Ishikawa (cell line): ENCODE measurements at regions not wholly inside any gene's neighbourhood (a gene's known extent, or its start where the extent isn't known, plus 50 kb on each side); places are given as distances from the start of the nearest gene placed in this dataset.

Experiments
- CEBPB ChIP-seq: IDR thresholded peaks from 2 replicates; pipeline ENCODE4 v1.6.1; 2012
- CREB1 ChIP-seq: IDR thresholded peaks from 2 replicates; pipeline ENCODE4 v1.6.1; 2012; ENCODE audit warnings: low read depth
- EGR1 ChIP-seq: IDR thresholded peaks from 2 replicates; pipeline ENCODE4 v1.6.1; 2012
- EP300 ChIP-seq: IDR thresholded peaks from 2 replicates; pipeline ENCODE4 v1.6.1; 2012; ENCODE audit warnings: borderline replicate concordance
- FOXM1 ChIP-seq: IDR thresholded peaks from 2 replicates; pipeline ENCODE4 v1.6.1; 2012; ENCODE audit warnings: low read depth, borderline replicate concordance
- NFIC ChIP-seq: IDR thresholded peaks from 2 replicates; pipeline ENCODE4 v1.6.1; 2012
- RAD21 ChIP-seq: IDR thresholded peaks from 2 replicates; pipeline ENCODE4 v1.6.1; 2012; ENCODE audit warnings: low read depth
- TAF1 ChIP-seq: IDR thresholded peaks from 2 replicates; pipeline ENCODE4 v1.6.1; 2012; ENCODE audit warnings: low read depth, mild to moderate bottlenecking
- TCF12 ChIP-seq: IDR thresholded peaks from 2 replicates; pipeline ENCODE4 v1.6.1; 2012; ENCODE audit warnings: low read depth
- TEAD4 ChIP-seq: IDR thresholded peaks from 2 replicates; pipeline ENCODE4 v1.6.1; 2012
- YY1 ChIP-seq: IDR thresholded peaks from 2 replicates; pipeline ENCODE4 v1.6.1; 2012; ENCODE audit warnings: low read depth
- ZBTB7A ChIP-seq: IDR thresholded peaks from 2 replicates; pipeline ENCODE4 v1.6.1; 2012; ENCODE audit warnings: low read depth
- TF ChIP-seq, protein P1 (sequence below): IDR thresholded peaks from 2 replicates; pipeline ENCODE4 v1.6.1; 2012; ENCODE audit warnings: low read depth, mild to moderate bottlenecking
- TF ChIP-seq, protein P2 (sequence below): IDR thresholded peaks from 2 replicates; pipeline ENCODE4 v1.6.1; 2012
- TF ChIP-seq, protein P3 (sequence below): IDR thresholded peaks from 2 replicates; pipeline ENCODE4 v1.6.1; 2012

DNA sequence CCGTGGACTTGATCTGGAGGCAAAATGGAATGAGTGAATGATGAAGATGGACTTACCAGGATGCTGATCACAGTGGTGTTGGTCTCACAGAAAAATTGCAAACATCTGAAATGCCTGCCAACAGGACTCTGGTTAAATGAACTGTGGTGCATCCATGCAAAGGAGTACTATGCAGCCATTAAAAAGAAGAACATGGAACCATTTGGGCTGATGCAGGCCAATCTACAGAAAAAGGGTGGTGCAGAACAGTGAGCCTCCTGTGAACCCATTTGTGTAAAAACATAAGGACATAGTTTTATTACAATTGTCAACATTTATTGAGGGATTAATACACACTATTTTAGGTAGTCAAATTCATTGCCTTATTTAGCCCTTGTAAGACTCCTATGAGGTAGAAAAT lies 111.9 kb downstream of the MN1 start:
- no peak for TF ChIP-seq RAD21
- no peak for TF ChIP-seq EP300
- TF ChIP-seq, protein P1, sequence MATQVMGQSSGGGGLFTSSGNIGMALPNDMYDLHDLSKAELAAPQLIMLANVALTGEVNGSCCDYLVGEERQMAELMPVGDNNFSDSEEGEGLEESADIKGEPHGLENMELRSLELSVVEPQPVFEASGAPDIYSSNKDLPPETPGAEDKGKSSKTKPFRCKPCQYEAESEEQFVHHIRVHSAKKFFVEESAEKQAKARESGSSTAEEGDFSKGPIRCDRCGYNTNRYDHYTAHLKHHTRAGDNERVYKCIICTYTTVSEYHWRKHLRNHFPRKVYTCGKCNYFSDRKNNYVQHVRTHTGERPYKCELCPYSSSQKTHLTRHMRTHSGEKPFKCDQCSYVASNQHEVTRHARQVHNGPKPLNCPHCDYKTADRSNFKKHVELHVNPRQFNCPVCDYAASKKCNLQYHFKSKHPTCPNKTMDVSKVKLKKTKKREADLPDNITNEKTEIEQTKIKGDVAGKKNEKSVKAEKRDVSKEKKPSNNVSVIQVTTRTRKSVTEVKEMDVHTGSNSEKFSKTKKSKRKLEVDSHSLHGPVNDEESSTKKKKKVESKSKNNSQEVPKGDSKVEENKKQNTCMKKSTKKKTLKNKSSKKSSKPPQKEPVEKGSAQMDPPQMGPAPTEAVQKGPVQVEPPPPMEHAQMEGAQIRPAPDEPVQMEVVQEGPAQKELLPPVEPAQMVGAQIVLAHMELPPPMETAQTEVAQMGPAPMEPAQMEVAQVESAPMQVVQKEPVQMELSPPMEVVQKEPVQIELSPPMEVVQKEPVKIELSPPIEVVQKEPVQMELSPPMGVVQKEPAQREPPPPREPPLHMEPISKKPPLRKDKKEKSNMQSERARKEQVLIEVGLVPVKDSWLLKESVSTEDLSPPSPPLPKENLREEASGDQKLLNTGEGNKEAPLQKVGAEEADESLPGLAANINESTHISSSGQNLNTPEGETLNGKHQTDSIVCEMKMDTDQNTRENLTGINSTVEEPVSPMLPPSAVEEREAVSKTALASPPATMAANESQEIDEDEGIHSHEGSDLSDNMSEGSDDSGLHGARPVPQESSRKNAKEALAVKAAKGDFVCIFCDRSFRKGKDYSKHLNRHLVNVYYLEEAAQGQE, result no peak
- no peak for TF ChIP-seq ZBTB7A
- no peak for TF ChIP-seq FOXM1
- TF ChIP-seq YY1, result no peak
- TF ChIP-seq CREB1, result no peak
- TF ChIP-seq EGR1, result no peak
- no peak for TF ChIP-seq NFIC
- TF ChIP-seq, protein P2, sequence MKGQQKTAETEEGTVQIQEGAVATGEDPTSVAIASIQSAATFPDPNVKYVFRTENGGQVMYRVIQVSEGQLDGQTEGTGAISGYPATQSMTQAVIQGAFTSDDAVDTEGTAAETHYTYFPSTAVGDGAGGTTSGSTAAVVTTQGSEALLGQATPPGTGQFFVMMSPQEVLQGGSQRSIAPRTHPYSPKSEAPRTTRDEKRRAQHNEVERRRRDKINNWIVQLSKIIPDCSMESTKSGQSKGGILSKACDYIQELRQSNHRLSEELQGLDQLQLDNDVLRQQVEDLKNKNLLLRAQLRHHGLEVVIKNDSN, result no peak
- TF ChIP-seq CEBPB, result no peak
- TF ChIP-seq TEAD4, result no peak
- TF ChIP-seq TAF1, result no peak
- no peak for TF ChIP-seq TCF12
- TF ChIP-seq, protein P3, sequence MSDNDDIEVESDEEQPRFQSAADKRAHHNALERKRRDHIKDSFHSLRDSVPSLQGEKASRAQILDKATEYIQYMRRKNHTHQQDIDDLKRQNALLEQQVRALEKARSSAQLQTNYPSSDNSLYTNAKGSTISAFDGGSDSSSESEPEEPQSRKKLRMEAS, result no peak

DNA sequence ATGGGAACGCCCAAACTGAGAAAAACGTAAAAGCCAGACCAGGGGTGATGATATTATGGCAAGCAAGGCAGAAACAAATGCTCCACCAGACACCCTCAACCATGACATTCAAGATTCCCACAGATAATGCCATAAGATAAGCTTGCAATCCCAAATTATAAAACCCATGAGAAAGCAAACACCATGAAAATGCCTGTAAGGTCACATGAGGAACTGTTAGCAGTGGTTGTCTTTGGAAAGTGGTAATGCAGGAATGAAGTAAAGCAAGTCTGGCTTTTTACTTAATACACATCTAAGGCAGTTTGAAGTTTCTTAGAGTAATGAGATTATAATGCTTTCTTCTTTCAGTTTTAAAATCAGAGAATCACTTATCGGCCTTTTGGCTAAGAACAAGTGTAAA lies 111.0 kb downstream of the MN1 start:
- TF ChIP-seq TCF12 (no peak), CEBPB (no peak), CREB1 (no peak), NFIC (no peak), RAD21 (no peak), FOXM1 (no peak), TEAD4 (no peak), ZBTB7A (no peak), EGR1 (no peak), EP300 (no peak), YY1 (no peak), TAF1 (no peak)
- TF ChIP-seq, protein P2, result no peak
- TF ChIP-seq, protein P3, result no peak
- TF ChIP-seq, protein P1, result no peak

DNA sequence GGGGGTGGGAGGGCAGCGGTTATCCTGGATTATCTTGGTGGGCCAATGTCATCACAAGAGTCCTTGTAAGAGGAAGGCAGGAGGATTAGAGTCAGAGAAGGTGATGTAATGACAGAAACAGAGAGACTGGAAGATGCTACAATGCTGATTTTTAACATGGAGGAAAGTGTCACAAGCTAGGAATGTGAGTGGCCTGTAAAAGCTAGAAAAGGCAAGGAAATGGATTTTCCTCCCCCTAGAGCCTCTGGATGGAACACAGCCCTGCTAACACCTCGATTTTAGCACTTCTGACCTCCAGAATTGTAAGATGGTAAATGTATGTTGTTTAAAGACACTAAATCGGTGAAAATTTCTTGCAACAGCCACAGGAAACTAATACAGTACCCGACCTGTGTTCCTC lies 109.3 kb downstream of the MN1 start:
- TF ChIP-seq, protein P1, result no peak
- TF ChIP-seq, protein P2, result no peak
- no peak for TF ChIP-seq CREB1
- TF ChIP-seq EP300, result no peak
- TF ChIP-seq TCF12, result no peak
- no peak for TF ChIP-seq ZBTB7A
- TF ChIP-seq TEAD4, result no peak
- no peak for TF ChIP-seq FOXM1
- TF ChIP-seq RAD21, result no peak
- no peak for TF ChIP-seq EGR1
- TF ChIP-seq, protein P3, result no peak

DNA sequence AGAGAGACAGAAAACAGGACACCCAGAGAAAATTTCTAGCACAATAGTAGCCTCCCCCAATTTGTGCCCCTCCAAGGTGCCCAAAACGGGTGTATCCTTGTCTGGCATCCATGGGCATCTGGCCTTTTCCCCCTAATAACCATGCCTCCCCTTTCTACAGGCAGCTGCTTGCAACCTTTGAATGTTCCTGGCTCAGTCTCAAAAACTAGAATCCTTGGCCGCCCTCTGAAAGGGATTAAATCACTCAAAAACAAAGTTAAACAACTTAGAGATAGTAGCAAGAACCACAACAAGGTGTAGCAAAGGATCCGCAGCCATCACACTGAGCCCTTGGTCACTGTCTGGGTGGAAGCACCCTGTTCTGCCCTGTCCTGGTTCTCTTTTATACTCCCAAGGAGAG lies 105.6 kb downstream of the MN1 start:
- TF ChIP-seq FOXM1, result no peak
- no peak for TF ChIP-seq RAD21
- TF ChIP-seq EP300, result no peak
- TF ChIP-seq TCF12, result no peak
- no peak for TF ChIP-seq TAF1
- TF ChIP-seq ZBTB7A, result no peak
- no peak for TF ChIP-seq YY1
- TF ChIP-seq CREB1, result no peak
- no peak for TF ChIP-seq EGR1
- TF ChIP-seq, protein P1, result no peak
- no peak for TF ChIP-seq CEBPB
- TF ChIP-seq, protein P2, result no peak
